ENCODE measurements at regions not wholly inside any gene's neighbourhood (a gene's known extent, or its start where the extent isn't known, plus 50 kb on each side); places are given as distances from the start of the nearest gene placed in this dataset.

GRCh38 chr2:204036706-204037105 lies 100.1 kb downstream of the ICOS start:
- TF ChIP-seq CTCF (IDR thresholded peaks at IDR 0.05), result no peak
- no peak for ATAC-seq

GRCh38 chr2:204037286-204037685 lies 100.7 kb downstream of the ICOS start:
- no peak for ATAC-seq
- Histone ChIP-seq H3K27ac (no peak overlapping the region), H3K36me3 (no peaks in the 10 kb centered on the region), H3K27me3 (ENCODE audit: low read depth) (no peaks in the 10 kb centered on the region), H3K4me1 (no peaks in the 10 kb centered on the region), H3K9me3 (no peaks in the 10 kb centered on the region), H3K4me3 (no peak overlapping the region)
- no peak for TF ChIP-seq CTCF (IDR thresholded peaks at IDR 0.05)
- no peak for DNase-seq
- intact Hi-C loops (cut with DNase I), result no loop called here

More at GRCh38 chr2:204036706-204037105, 100.1 kb downstream of the ICOS start:
- H3K4me3 ChIP-seq, result no peak overlapping the region
- H3K4me1 ChIP-seq, result no peaks in the 10 kb centered on the region
- no peaks in the 10 kb centered on the region for H3K36me3 ChIP-seq
- no peak overlapping the region for H3K27ac ChIP-seq
- H3K9me3 ChIP-seq, result no peaks in the 10 kb centered on the region
- DNase-seq, result no peak
- no peaks in the 10 kb centered on the region for H3K27me3 ChIP-seq (ENCODE audit: low read depth)
- intact Hi-C loops (cut with DNase I), result no loop called here

- Histone ChIP-seq H3K27me3 (ENCODE audit: low read depth) (no peaks in the 10 kb centered on the region), H3K9me3 (no peaks in the 10 kb centered on the region), H3K4me1 (no peaks in the 10 kb centered on the region), H3K4me3 (no peak overlapping the region), H3K36me3 (no peaks in the 10 kb centered on the region), H3K27ac (no peak overlapping the region)
- TF ChIP-seq CTCF (IDR thresholded peaks at IDR 0.05), result no peak
- ATAC-seq, result no peak
- no peak for DNase-seq
- intact Hi-C loops (cut with DNase I), result no loop called here
Measured at GRCh38 chr2:204039298-204039838, 102.8 kb downstream of the ICOS start.

GRCh38 chr2:204040016-204040415 lies 103.5 kb downstream of the ICOS start:
- no peaks in the 10 kb centered on the region for H3K9me3 ChIP-seq
- no peak for TF ChIP-seq CTCF (IDR thresholded peaks at IDR 0.05)
- H3K27ac ChIP-seq, result no peak overlapping the region
- no peak for DNase-seq
- H3K4me1 ChIP-seq, result no peaks in the 10 kb centered on the region
- H3K27me3 ChIP-seq (ENCODE audit: low read depth), result no peaks in the 10 kb centered on the region
- intact Hi-C loops (cut with DNase I), result no loop called here
- no peaks in the 10 kb centered on the region for H3K36me3 ChIP-seq
- H3K4me3 ChIP-seq, result no peak overlapping the region
- ATAC-seq, result no peak

- no peak for TF ChIP-seq CTCF (IDR thresholded peaks at IDR 0.05)
- H3K36me3 ChIP-seq, result no peaks in the 10 kb centered on the region
- no peak overlapping the region for H3K27ac ChIP-seq
- DNase-seq (no peak), ATAC-seq (no peak)
- no peaks in the 10 kb centered on the region for H3K27me3 ChIP-seq (ENCODE audit: low read depth)
- H3K4me3 ChIP-seq, result no peak overlapping the region
- no peaks in the 10 kb centered on the region for H3K9me3 ChIP-seq
- no peaks in the 10 kb centered on the region for H3K4me1 ChIP-seq
- intact Hi-C loops (cut with DNase I), result no loop called here
Measured at GRCh38 chr2:204042401-204042800, 105.8 kb downstream of the ICOS start.

- no peaks in the 10 kb centered on the region for H3K27me3 ChIP-seq (ENCODE audit: low read depth)
- DNase-seq (no peak), ATAC-seq (no peak)
- no peaks in the 10 kb centered on the region for H3K36me3 ChIP-seq
- intact Hi-C loops (cut with DNase I), result no loop called here
- H3K4me3 ChIP-seq, result no peak overlapping the region
- H3K9me3 ChIP-seq, result no peaks in the 10 kb centered on the region
- no peak for TF ChIP-seq CTCF (IDR thresholded peaks at IDR 0.05)
- H3K27ac ChIP-seq, result no peak overlapping the region
- no peaks in the 10 kb centered on the region for H3K4me1 ChIP-seq
Measured at GRCh38 chr2:204046145-204046544, 109.6 kb downstream of the ICOS start.
